PC-3 (cell line): ENCODE measurements at regions not wholly inside any gene's neighbourhood (a gene's known extent, or its start where the extent isn't known, plus 50 kb on each side); places are given as distances from the start of the nearest gene placed in this dataset.

Source experiments
- CTCF ChIP-seq: fragments of 300-600 bp; sonication (generic); conservative IDR thresholded peaks from 2 replicates; pipeline ENCODE4 v1.5.1; 2017; ENCODE audit warnings: antibody characterized with exemption, low read depth, mild to moderate bottlenecking, low read length
- EZH2 ChIP-seq: fragments of 300-600 bp; sonication (generic); IDR thresholded peaks from one replicate; pipeline ENCODE4 v1.6.1; 2017; ENCODE audit warnings: antibody characterized with exemption, mild to moderate bottlenecking, low read length; ENCODE audit not compliant: unreplicated experiment

GRCh38 chr2:38434595-38434994 is 57.5 kb upstream of the ATL2 start:
- TF ChIP-seq CTCF, result no peak
- TF ChIP-seq EZH2, result no peak
